ENCODE measurements at regions not wholly inside any gene's neighbourhood (a gene's known extent, or its start where the extent isn't known, plus 50 kb on each side); places are given as distances from the start of the nearest gene placed in this dataset.

DNA sequence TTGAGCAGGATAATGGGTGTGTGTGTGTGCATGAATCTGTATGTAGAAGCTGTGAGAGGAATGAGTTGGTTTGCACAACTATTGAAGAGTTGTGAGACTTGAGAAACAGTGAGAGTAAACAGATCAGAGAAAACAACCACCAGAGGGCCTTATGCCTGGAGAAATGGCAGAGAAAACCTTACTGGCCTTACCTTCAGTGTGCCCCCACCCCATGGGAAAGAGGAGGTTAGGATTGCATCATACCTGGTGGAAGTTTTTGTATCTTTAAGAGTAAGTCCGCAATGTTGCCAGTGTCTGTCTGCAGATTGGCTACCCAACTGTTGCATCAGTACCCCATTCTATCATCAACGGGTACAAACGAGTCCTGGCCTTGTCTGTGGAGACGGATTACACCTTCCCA is 1909.4 kb upstream of the WWC1 start:
- TF ChIP-seq PPARG (CRISPR knock-in tag; conservative IDR thresholded peaks at IDR 0.05) (no peak), TAF1 (CRISPR knock-in tag; IDR thresholded peaks at IDR 0.05) (no peak), ONECUT2 (CRISPR knock-in tag; IDR thresholded peaks at IDR 0.05) (no peak), ZNF746 (CRISPR knock-in tag; IDR thresholded peaks at IDR 0.05) (no peak), KDM3A (CRISPR knock-in tag; IDR thresholded peaks at IDR 0.05; ENCODE audit: low read depth) (no peak), ZNF768 (CRISPR knock-in tag; IDR thresholded peaks at IDR 0.05) (no peak), CEBPB (IDR thresholded peaks at IDR 0.05; ENCODE audit: borderline replicate concordance, low read depth, low read length) (peak; percentile 68), TBL1XR1 (IDR thresholded peaks at IDR 0.05; ENCODE audit: borderline replicate concordance, low read length, partially characterized antibody) (no peak), RBM39 (IDR thresholded peaks at IDR 0.05; ENCODE audit: low read depth, low read length, poor library complexity, severe bottlenecking) (no peak), ATF7 (IDR thresholded peaks at IDR 0.05) (peak; percentile 15; the same call in 1 of the 2 replicates), ATF7 (CRISPR knock-in tag; IDR thresholded peaks at IDR 0.05) (no peak)
- TF ChIP-seq, protein P1, sequence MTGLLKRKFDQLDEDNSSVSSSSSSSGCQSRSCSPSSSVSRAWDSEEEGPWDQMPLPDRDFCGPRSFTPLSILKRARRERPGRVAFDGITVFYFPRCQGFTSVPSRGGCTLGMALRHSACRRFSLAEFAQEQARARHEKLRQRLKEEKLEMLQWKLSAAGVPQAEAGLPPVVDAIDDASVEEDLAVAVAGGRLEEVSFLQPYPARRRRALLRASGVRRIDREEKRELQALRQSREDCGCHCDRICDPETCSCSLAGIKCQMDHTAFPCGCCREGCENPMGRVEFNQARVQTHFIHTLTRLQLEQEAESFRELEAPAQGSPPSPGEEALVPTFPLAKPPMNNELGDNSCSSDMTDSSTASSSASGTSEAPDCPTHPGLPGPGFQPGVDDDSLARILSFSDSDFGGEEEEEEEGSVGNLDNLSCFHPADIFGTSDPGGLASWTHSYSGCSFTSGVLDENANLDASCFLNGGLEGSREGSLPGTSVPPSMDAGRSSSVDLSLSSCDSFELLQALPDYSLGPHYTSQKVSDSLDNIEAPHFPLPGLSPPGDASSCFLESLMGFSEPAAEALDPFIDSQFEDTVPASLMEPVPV (CRISPR knock-in tag; IDR thresholded peaks at IDR 0.05), result no peak
- TF ChIP-seq, protein P2, sequence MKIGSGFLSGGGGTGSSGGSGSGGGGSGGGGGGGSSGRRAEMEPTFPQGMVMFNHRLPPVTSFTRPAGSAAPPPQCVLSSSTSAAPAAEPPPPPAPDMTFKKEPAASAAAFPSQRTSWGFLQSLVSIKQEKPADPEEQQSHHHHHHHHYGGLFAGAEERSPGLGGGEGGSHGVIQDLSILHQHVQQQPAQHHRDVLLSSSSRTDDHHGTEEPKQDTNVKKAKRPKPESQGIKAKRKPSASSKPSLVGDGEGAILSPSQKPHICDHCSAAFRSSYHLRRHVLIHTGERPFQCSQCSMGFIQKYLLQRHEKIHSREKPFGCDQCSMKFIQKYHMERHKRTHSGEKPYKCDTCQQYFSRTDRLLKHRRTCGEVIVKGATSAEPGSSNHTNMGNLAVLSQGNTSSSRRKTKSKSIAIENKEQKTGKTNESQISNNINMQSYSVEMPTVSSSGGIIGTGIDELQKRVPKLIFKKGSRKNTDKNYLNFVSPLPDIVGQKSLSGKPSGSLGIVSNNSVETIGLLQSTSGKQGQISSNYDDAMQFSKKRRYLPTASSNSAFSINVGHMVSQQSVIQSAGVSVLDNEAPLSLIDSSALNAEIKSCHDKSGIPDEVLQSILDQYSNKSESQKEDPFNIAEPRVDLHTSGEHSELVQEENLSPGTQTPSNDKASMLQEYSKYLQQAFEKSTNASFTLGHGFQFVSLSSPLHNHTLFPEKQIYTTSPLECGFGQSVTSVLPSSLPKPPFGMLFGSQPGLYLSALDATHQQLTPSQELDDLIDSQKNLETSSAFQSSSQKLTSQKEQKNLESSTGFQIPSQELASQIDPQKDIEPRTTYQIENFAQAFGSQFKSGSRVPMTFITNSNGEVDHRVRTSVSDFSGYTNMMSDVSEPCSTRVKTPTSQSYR (CRISPR knock-in tag; IDR thresholded peaks at IDR 0.05; ENCODE audit: borderline replicate concordance), result no peak
- TF ChIP-seq, protein P3, sequence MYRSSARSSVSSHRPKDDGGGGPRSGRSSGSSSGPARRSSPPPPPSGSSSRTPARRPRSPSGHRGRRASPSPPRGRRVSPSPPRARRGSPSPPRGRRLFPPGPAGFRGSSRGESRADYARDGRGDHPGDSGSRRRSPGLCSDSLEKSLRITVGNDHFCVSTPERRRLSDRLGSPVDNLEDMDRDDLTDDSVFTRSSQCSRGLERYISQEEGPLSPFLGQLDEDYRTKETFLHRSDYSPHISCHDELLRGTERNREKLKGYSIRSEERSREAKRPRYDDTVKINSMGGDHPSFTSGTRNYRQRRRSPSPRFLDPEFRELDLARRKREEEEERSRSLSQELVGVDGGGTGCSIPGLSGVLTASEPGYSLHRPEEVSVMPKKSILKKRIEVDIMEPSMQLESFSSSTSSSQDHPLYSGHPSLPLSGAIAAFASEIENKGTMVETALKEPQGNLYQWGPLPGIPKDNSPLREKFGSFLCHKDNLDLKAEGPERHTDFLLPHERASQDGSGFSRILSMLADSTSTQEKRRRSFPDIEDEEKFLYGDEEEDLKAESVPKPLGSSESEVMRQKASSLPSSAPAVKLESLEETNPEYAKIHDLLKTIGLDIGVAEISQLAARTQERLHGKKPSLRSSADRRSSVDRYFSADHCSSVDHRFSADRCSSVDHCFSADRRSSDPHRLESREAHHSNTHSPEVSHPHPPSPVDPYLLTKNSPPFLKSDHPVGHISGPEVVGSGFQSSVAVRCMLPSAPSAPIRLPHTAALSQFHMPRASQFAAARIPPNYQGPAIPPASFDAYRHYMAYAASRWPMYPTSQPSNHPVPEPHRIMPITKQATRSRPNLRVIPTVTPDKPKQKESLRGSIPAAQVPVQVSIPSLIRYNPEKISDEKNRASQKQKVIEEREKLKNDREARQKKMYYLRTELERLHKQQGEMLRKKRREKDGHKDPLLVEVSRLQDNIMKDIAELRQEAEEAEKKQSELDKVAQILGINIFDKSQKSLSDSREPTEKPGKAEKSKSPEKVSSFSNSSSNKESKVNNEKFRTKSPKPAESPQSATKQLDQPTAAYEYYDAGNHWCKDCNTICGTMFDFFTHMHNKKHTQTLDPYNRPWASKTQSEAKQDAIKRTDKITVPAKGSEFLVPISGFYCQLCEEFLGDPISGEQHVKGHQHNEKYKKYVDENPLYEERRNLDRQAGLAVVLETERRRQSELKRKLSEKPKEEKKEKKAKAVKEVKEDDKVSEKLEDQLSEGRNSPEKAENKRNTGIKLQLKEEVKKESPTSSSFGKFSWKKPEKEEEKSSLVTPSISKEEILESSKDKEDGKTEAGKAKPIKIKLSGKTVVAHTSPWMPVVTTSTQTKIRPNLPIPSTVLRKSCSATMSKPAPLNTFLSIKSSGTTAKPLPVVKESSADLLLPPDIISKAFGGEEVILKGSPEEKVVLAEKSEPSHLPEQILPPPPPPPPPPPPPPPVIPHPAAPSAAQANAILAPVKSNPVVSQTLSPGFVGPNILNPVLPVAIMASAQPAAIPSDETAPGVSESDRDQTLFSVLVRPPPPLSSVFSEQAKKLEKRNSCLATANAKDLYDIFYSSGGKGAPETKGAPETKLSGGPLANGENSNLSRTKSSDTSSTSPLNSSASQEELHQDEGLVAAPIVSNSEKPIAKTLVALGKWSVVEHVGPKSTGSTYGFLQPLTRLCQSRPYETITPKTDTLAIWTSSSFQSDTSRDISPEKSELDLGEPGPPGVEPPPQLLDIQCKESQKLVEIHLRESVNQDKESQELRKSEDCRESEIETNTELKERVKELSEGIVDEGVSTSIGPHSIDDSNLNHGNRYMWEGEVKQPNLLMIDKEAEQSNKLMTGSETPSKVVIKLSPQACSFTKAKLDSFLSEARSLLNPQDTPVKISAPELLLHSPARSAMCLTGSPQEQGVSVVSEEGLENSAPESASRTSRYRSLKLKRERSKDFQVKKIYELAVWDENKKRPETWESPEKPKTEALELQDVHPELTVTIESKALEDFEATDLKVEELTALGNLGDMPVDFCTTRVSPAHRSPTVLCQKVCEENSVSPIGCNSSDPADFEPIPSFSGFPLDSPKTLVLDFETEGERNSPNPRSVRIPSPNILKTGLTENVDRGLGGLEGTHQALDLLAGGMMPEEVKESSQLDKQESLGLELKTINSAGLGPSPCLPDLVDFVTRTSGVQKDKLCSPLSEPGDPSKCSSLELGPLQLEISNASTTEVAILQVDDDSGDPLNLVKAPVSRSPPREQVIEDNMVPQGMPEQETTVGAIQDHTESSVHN (CRISPR knock-in tag; IDR thresholded peaks at IDR 0.05), result no peak
- H3K4me3 ChIP-seq (replicated peaks in 1 of 3; ENCODE audit: insufficient read depth in 1 of 3, low read depth in 2 of 3, low read length in 3 of 3), result no peak overlapping the region
- H3K27me3 ChIP-seq (ENCODE audit: control insufficient read depth in 1 of 2, insufficient read depth in 2 of 2, low read length in 2 of 2), result no peaks in the 10 kb centered on the region
- ChIA-PET POLR2A (no interaction called here), CTCF (ENCODE audit: low intra/inter-chr PET ratio, low total read pairs) (no interaction called here)
- no peaks in the 10 kb centered on the region for H4K20me1 ChIP-seq (ENCODE audit: insufficient read depth, low read length)
- no peak overlapping the region for H3K27ac ChIP-seq (ENCODE audit: extremely low read length, insufficient read depth, low read length)
- ATAC-seq (no peak), DNase-seq (ENCODE audit: low spot score) (no peak), FAIRE-seq (no peak)
- no peak overlapping the region for H2AFZ ChIP-seq (ENCODE audit: low read length)
- peaks cover 77% of the 10 kb centered on the region for H3K9me3 ChIP-seq (ENCODE audit: low read length)
- no peak overlapping the region for H3K4me2 ChIP-seq (ENCODE audit: low read depth, low read length)
- WGBS (ENCODE audit: low lambda C conversion rate), result 0% methylated on average over 1 of the region's 4 CpGs
- no TSS peak for BruUV-seq (replicated peaks)
- H3K36me3 ChIP-seq (replicated peaks in 1 of 2; ENCODE audit: control insufficient read depth in 1 of 2, insufficient read depth in 2 of 2, low read length in 2 of 2), result no peaks in the 10 kb centered on the region
- in situ Hi-C loops (cut with HindIII; ENCODE audit: extremely low pct_ligation_motif_present, low pct_unique_long_range_greater_than_20kb) (no loop called here), intact Hi-C loops (cut with micrococcal nuclease; ENCODE audit: unreplicated experiment) (no loop called here)
- H3K9ac ChIP-seq (ENCODE audit: insufficient read depth, low read depth, low read length), result no peak overlapping the region
- H3K4me1 ChIP-seq (ENCODE audit: insufficient read depth, low read length), result no peaks in the 10 kb centered on the region
- no peaks in the 10 kb centered on the region for H3K79me2 ChIP-seq (ENCODE audit: insufficient read depth, low read length)
